KMS-11 (cell line): ENCODE measurements at regions not wholly inside any gene's neighbourhood (a gene's known extent, or its start where the extent isn't known, plus 50 kb on each side); places are given as distances from the start of the nearest gene placed in this dataset.

ENCODE experiments used
- H2AFZ ChIP-seq: fragments of 200-600 bp; sonication (generic); 2 replicates; pipeline ENCODE4 v1.6.1; 2016; ENCODE audit warnings: antibody characterized with exemption, mixed run types, low read depth
- H3K27ac ChIP-seq: fragments of 200-600 bp; sonication (generic); 2 replicates; pipeline ENCODE4 v1.6.1; 2016; ENCODE audit warnings: mild to moderate bottlenecking, mixed run types
- H3K27me3 ChIP-seq: fragments of 200-600 bp; sonication (generic); 2 replicates; pipeline ENCODE4 v1.6.1; 2017; ENCODE audit warnings: mild to moderate bottlenecking, low read depth, mixed run types, moderate library complexity; ENCODE audit not compliant: insufficient read depth
- H3K36me3 ChIP-seq: fragments of 200-600 bp; sonication (generic); 2 replicates; pipeline ENCODE4 v1.6.1; 2017; ENCODE audit warnings: mild to moderate bottlenecking, mixed run types; ENCODE audit not compliant: insufficient read depth
- H3K4me1 ChIP-seq: fragments of 200-600 bp; sonication (generic); 2 replicates; pipeline ENCODE4 v1.6.1; 2016; ENCODE audit warnings: mild to moderate bottlenecking, low read depth, mixed run types; ENCODE audit not compliant: poor library complexity, severe bottlenecking
- H3K4me2 ChIP-seq: fragments of 200-600 bp; sonication (generic); 2 replicates; pipeline ENCODE4 v1.7.0; 2016; ENCODE audit warnings: mild to moderate bottlenecking, mixed run types
- H3K4me3 ChIP-seq: fragments of 200-600 bp; sonication (generic); IDR thresholded peaks from 2 replicates; pipeline ENCODE4 v1.6.1; 2017; ENCODE audit warnings: low read depth, low read length, mixed read lengths; ENCODE audit not compliant: insufficient read depth
- H3K79me2 ChIP-seq: fragments of 200-600 bp; sonication (generic); 2 replicates; pipeline ENCODE4 v1.6.1; 2016; ENCODE audit warnings: low read depth, mixed run types; ENCODE audit not compliant: insufficient read depth
- H3K9ac ChIP-seq: fragments of 200-600 bp; sonication (generic); 2 replicates; pipeline ENCODE4 v1.6.1; 2016; ENCODE audit warnings: mild to moderate bottlenecking, mixed run types
- H4K20me1 ChIP-seq: fragments of 200-600 bp; sonication (generic); 2 replicates; pipeline ENCODE4 v1.6.1; 2016; ENCODE audit warnings: mild to moderate bottlenecking, mixed run types; ENCODE audit not compliant: insufficient read depth
- CTCF ChIP-seq: fragments of 200-600 bp; sonication (generic); conservative IDR thresholded peaks from 2 replicates; pipeline ENCODE4 v1.6.1; 2017; ENCODE audit warnings: low read depth, mild to moderate bottlenecking, antibody characterized with exemption, low read length, moderate library complexity, mixed read lengths

GRCh38 chr5:161169776-161170175 lies 317.8 kb upstream of the ATP10B start:
- H2AFZ ChIP-seq, result no peak overlapping the region
- TF ChIP-seq CTCF, result no peak
- H3K27ac ChIP-seq, result no peak overlapping the region

GRCh38 chr5:161167016-161167767 lies 315.2 kb upstream of the ATP10B start:
- Histone ChIP-seq H3K27ac (no peak overlapping the region), H3K4me2 (no peak overlapping the region), H3K4me1 (no peaks in the 10 kb centered on the region), H2AFZ (no peak overlapping the region), H3K4me3 (no peak overlapping the region), H4K20me1 (no peaks in the 10 kb centered on the region), H3K79me2 (no peaks in the 10 kb centered on the region), H3K36me3 (no peaks in the 10 kb centered on the region), H3K27me3 (no peaks in the 10 kb centered on the region), H3K9ac (no peak overlapping the region)
- TF ChIP-seq CTCF, result no peak

More at GRCh38 chr5:161169776-161170175, 317.8 kb upstream of the ATP10B start:
- Histone ChIP-seq H3K27me3 (no peaks in the 10 kb centered on the region), H3K4me3 (no peak overlapping the region), H3K9ac (no peak overlapping the region), H3K79me2 (no peaks in the 10 kb centered on the region), H3K4me2 (no peak overlapping the region), H3K36me3 (no peaks in the 10 kb centered on the region), H3K4me1 (no peaks in the 10 kb centered on the region), H4K20me1 (no peaks in the 10 kb centered on the region)

- no peak for TF ChIP-seq CTCF
- no peaks in the 10 kb centered on the region for H3K4me1 ChIP-seq
- H3K79me2 ChIP-seq, result no peaks in the 10 kb centered on the region
- H4K20me1 ChIP-seq, result no peaks in the 10 kb centered on the region
- H3K4me2 ChIP-seq, result no peak overlapping the region
- H3K27me3 ChIP-seq, result no peaks in the 10 kb centered on the region
- no peaks in the 10 kb centered on the region for H3K36me3 ChIP-seq
- no peak overlapping the region for H3K9ac ChIP-seq
- no peak overlapping the region for H3K27ac ChIP-seq
- no peak overlapping the region for H2AFZ ChIP-seq
- no peak overlapping the region for H3K4me3 ChIP-seq
Observed at GRCh38 chr5:161165998-161166660, 314.1 kb upstream of the ATP10B start.

- Histone ChIP-seq H3K79me2 (no peaks in the 10 kb centered on the region), H3K4me2 (no peak overlapping the region), H2AFZ (no peak overlapping the region), H3K27ac (no peak overlapping the region), H3K4me1 (no peaks in the 10 kb centered on the region), H3K27me3 (no peaks in the 10 kb centered on the region), H3K9ac (no peak overlapping the region), H3K36me3 (no peaks in the 10 kb centered on the region), H4K20me1 (no peaks in the 10 kb centered on the region), H3K4me3 (no peak overlapping the region)
- TF ChIP-seq CTCF, result no peak
Observed at GRCh38 chr5:161157925-161158324, 305.9 kb upstream of the ATP10B start.
